WTC11 (cell line): ENCODE measurements at regions not wholly inside any gene's neighbourhood (a gene's known extent, or its start where the extent isn't known, plus 50 kb on each side); places are given as distances from the start of the nearest gene placed in this dataset.

Experiments
- ATAC-seq: fragments of 200-7000 bp; cut with Tn5 transposase; 2 replicates; pipeline ENCODE4 v1.10.0; 2021; ENCODE audit warnings: mild to moderate bottlenecking, moderate library complexity
- CTCF ChIA-PET: fragments of 300-600 bp; sonication (Branson Sonifier 250); formaldehyde crosslinking; loops from one replicate; lab custom pipeline; 2021; ENCODE audit warnings: antibody characterized with exemption; lab: Charles Lee
- POLR2A ChIA-PET: fragments of 350-600 bp; sonication (Branson Sonifier 250); formaldehyde crosslinking; loops from one replicate; lab custom pipeline; 2021; ENCODE audit warnings: antibody characterized with exemption; lab: Charles Lee
- DNase-seq: peaks from one replicate; pipeline ENCODE4 v3.0.0; 2021; ENCODE audit warnings: low spot score
- H3K27ac Mint-ChIP-seq: 2 replicates; pipeline ENCODE4 v1.8.0; 2021; ENCODE audit warnings: mixed read lengths
- H3K27me3 Mint-ChIP-seq: 2 replicates; pipeline ENCODE4 v1.8.0; 2021; ENCODE audit warnings: low read depth, mild to moderate bottlenecking, moderate library complexity, mixed read lengths
- H3K36me3 Mint-ChIP-seq: 2 replicates; pipeline ENCODE4 v1.8.0; 2021; ENCODE audit warnings: mixed read lengths
- H3K4me1 Mint-ChIP-seq: 2 replicates; pipeline ENCODE4 v1.8.0; 2022; ENCODE audit warnings: mixed read lengths
- H3K4me3 Mint-ChIP-seq: 2 replicates; pipeline ENCODE4 v1.8.0; 2021; ENCODE audit warnings: mild to moderate bottlenecking, moderate library complexity, mixed read lengths
- H3K9me3 Mint-ChIP-seq: 2 replicates; pipeline ENCODE4 v1.8.0; 2021; ENCODE audit warnings: mixed read lengths
- ARID4B ChIP-seq: sonication (generic); formaldehyde crosslinking; IDR thresholded peaks from 2 replicates; pipeline ENCODE4 v1.8.0; 2023; ENCODE audit warnings: missing genetic modification reagents, mild to moderate bottlenecking, borderline replicate concordance
- ATF1 ChIP-seq: sonication (generic); formaldehyde crosslinking; IDR thresholded peaks from 2 replicates; pipeline ENCODE4 v1.8.1; 2023; ENCODE audit warnings: mild to moderate bottlenecking, moderate library complexity, missing genetic modification reagents
- ATF3 ChIP-seq: sonication (generic); formaldehyde crosslinking; conservative IDR thresholded peaks from 2 replicates; pipeline ENCODE4 v1.8.1; 2022; ENCODE audit warnings: mild to moderate bottlenecking, missing genetic modification reagents
- ELF4 ChIP-seq: sonication (generic); formaldehyde crosslinking; IDR thresholded peaks from 2 replicates; pipeline ENCODE4 v1.8.1; 2022; ENCODE audit warnings: low read depth, mild to moderate bottlenecking, moderate library complexity, missing genetic modification reagents
- GABPB1 ChIP-seq: sonication (generic); formaldehyde crosslinking; IDR thresholded peaks from 2 replicates; pipeline ENCODE4 v1.8.1; 2023; ENCODE audit warnings: mild to moderate bottlenecking, missing genetic modification reagents
- GTF2I ChIP-seq: fragments of 250-450 bp; sonication (Bioruptor Pico); conservative IDR thresholded peaks from 2 replicates; pipeline ENCODE4 v1.4.0; 2021; ENCODE audit warnings: mild to moderate bottlenecking
- IRF1 ChIP-seq: sonication (generic); formaldehyde crosslinking; IDR thresholded peaks from 2 replicates; pipeline ENCODE4 v1.8.0; 2023; ENCODE audit warnings: missing genetic modification reagents
- MYBL2 ChIP-seq: sonication (generic); formaldehyde crosslinking; IDR thresholded peaks from 2 replicates; pipeline ENCODE4 v1.8.1; 2023; ENCODE audit warnings: mild to moderate bottlenecking, moderate library complexity, missing genetic modification reagents
- NFATC4 ChIP-seq: fragments of 250-450 bp; sonication (Bioruptor Pico); IDR thresholded peaks from 2 replicates; pipeline ENCODE4 v1.9.0; 2021; ENCODE audit warnings: mild to moderate bottlenecking
- NFE2L1 ChIP-seq: sonication (generic); formaldehyde crosslinking; IDR thresholded peaks from 2 replicates; pipeline ENCODE4 v1.8.1; 2023; ENCODE audit warnings: missing genetic modification reagents
- NR3C1 ChIP-seq: sonication (generic); formaldehyde crosslinking; conservative IDR thresholded peaks from 2 replicates; pipeline ENCODE4 v1.8.1; 2023; ENCODE audit warnings: low read depth, mild to moderate bottlenecking, missing genetic modification reagents
- OVOL2 ChIP-seq: fragments of 250-450 bp; sonication (Bioruptor Pico); IDR thresholded peaks from 2 replicates; pipeline ENCODE4 v1.9.0; 2021; ENCODE audit warnings: mild to moderate bottlenecking, borderline replicate concordance
- TEAD1 ChIP-seq: sonication (generic); formaldehyde crosslinking; IDR thresholded peaks from 2 replicates; pipeline ENCODE4 v1.8.0; 2022; ENCODE audit warnings: mild to moderate bottlenecking, missing genetic modification reagents
- USF2 ChIP-seq: sonication (generic); formaldehyde crosslinking; IDR thresholded peaks from 2 replicates; pipeline ENCODE4 v1.8.1; 2023; ENCODE audit warnings: mild to moderate bottlenecking, missing genetic modification reagents, moderate library complexity
- ZMAT4 ChIP-seq: fragments of 250-450 bp; sonication (Bioruptor Pico); IDR thresholded peaks from 2 replicates; pipeline ENCODE4 v1.9.0; 2021; ENCODE audit warnings: mild to moderate bottlenecking
- ZNF232 ChIP-seq: sonication (generic); formaldehyde crosslinking; IDR thresholded peaks from 2 replicates; pipeline ENCODE4 v1.8.0; 2022; ENCODE audit warnings: mild to moderate bottlenecking, missing genetic modification reagents
- ZNF263 ChIP-seq: sonication (generic); formaldehyde crosslinking; IDR thresholded peaks from 2 replicates; pipeline ENCODE4 v1.8.1; 2022; ENCODE audit warnings: low read depth, mild to moderate bottlenecking, moderate library complexity, missing genetic modification reagents
- TF ChIP-seq, protein P1 (sequence below): sonication (generic); formaldehyde crosslinking; IDR thresholded peaks from 2 replicates; pipeline ENCODE4 v1.8.0; 2022; ENCODE audit warnings: mild to moderate bottlenecking, missing genetic modification reagents
- TF ChIP-seq, protein P2 (sequence below): sonication (generic); formaldehyde crosslinking; IDR thresholded peaks from 2 replicates; pipeline ENCODE4 v1.8.1; 2023; ENCODE audit warnings: mild to moderate bottlenecking, missing genetic modification reagents, borderline replicate concordance
- TF ChIP-seq, protein P3 (sequence below): sonication (generic); formaldehyde crosslinking; IDR thresholded peaks from 2 replicates; pipeline ENCODE4 v1.8.0; 2023; ENCODE audit warnings: mild to moderate bottlenecking, missing genetic modification reagents

- ChIA-PET POLR2A (no interaction called here), CTCF (interaction anchor here (2.9 to 3.9 kb wide), 2 partner anchors 10 to 806 kb away, joined by 9 to 16 read pairs; no protein-coding TSS in a partner anchor)
- Mint-ChIP-seq H3K4me1 (peaks cover 27% of the 10 kb centered on the region), H3K27ac (peak overlapping the region; percentile 84), H3K36me3 (no peaks in the 10 kb centered on the region; the same call in 1 of the 2 replicates), H3K27me3 (no peaks in the 10 kb centered on the region; the same call in 1 of the 2 replicates), H3K4me3 (no peak overlapping the region), H3K9me3 (peaks cover 17% of the 10 kb centered on the region)
- DNase-seq (no peak), ATAC-seq (peak; percentile 44; the same call in 1 of the 2 replicates)
- TF ChIP-seq MYBL2 (CRISPR knock-in tag) (no peak), ATF1 (CRISPR knock-in tag) (no peak), ZNF232 (CRISPR knock-in tag) (no peak)
Measured at GRCh38 chr9:108271236-108271635, 584.5 kb downstream of the ACTL7B start.

DNA sequence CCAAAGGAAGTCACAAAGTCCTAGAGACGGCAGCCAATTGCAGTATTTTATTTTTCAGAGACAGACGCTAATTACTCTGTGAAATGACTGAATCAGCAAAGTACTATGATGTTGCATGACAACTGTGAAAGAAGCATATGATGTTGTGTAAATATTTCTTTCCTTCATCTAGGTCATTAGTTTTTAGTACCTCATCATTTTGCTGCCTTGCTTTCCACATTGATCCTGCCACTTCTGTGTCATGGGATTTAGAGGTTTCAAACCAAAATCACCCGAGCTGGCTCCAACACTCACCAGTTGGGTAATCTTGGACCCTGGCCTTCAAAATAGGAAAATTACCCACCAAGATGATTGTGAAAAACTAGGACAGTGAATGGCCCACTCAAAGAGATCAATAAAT is 585.2 kb downstream of the ACTL7B start:
- no peaks in the 10 kb centered on the region; the same call in 1 of the 2 replicates for H3K27me3 Mint-ChIP-seq

More for the DNA sequence above, 585.2 kb downstream of the ACTL7B start:
- no peaks in the 10 kb centered on the region; the same call in 1 of the 2 replicates for H3K36me3 Mint-ChIP-seq
- ATAC-seq (no peak), DNase-seq (no peak)
- no peak overlapping the region for H3K27ac Mint-ChIP-seq
- ChIA-PET POLR2A (no interaction called here), CTCF (interaction anchor here (2.9 to 3.9 kb wide), 2 partner anchors 11 to 805 kb away, joined by 9 to 16 read pairs; no protein-coding TSS in a partner anchor)
- peaks cover 22% of the 10 kb centered on the region for H3K9me3 Mint-ChIP-seq
- H3K4me3 Mint-ChIP-seq: no peak overlapping the region
- H3K4me1 Mint-ChIP-seq: peaks cover 27% of the 10 kb centered on the region
- TF ChIP-seq ARID4B (CRISPR knock-in tag) (no peak), ZMAT4 (no peak), USF2 (no peak), NFE2L1 (no peak), ZNF263 (CRISPR knock-in tag) (no peak), GABPB1 (CRISPR knock-in tag) (no peak), GTF2I (CRISPR knock-in tag) (no peak), IRF1 (CRISPR knock-in tag) (no peak), OVOL2 (CRISPR knock-in tag) (no peak), TEAD1 (no peak), NFATC4 (CRISPR knock-in tag) (no peak), ATF3 (CRISPR knock-in tag) (no peak), NR3C1 (no peak), ELF4 (CRISPR knock-in tag) (no peak)
- TF ChIP-seq, protein P1, sequence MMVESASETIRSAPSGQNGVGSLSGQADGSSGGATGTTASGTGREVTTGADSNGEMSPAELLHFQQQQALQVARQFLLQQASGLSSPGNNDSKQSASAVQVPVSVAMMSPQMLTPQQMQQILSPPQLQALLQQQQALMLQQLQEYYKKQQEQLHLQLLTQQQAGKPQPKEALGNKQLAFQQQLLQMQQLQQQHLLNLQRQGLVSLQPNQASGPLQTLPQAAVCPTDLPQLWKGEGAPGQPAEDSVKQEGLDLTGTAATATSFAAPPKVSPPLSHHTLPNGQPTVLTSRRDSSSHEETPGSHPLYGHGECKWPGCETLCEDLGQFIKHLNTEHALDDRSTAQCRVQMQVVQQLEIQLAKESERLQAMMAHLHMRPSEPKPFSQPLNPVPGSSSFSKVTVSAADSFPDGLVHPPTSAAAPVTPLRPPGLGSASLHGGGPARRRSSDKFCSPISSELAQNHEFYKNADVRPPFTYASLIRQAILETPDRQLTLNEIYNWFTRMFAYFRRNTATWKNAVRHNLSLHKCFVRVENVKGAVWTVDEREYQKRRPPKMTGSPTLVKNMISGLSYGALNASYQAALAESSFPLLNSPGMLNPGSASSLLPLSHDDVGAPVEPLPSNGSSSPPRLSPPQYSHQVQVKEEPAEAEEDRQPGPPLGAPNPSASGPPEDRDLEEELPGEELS (CRISPR knock-in tag): no peak
- TF ChIP-seq, protein P2, sequence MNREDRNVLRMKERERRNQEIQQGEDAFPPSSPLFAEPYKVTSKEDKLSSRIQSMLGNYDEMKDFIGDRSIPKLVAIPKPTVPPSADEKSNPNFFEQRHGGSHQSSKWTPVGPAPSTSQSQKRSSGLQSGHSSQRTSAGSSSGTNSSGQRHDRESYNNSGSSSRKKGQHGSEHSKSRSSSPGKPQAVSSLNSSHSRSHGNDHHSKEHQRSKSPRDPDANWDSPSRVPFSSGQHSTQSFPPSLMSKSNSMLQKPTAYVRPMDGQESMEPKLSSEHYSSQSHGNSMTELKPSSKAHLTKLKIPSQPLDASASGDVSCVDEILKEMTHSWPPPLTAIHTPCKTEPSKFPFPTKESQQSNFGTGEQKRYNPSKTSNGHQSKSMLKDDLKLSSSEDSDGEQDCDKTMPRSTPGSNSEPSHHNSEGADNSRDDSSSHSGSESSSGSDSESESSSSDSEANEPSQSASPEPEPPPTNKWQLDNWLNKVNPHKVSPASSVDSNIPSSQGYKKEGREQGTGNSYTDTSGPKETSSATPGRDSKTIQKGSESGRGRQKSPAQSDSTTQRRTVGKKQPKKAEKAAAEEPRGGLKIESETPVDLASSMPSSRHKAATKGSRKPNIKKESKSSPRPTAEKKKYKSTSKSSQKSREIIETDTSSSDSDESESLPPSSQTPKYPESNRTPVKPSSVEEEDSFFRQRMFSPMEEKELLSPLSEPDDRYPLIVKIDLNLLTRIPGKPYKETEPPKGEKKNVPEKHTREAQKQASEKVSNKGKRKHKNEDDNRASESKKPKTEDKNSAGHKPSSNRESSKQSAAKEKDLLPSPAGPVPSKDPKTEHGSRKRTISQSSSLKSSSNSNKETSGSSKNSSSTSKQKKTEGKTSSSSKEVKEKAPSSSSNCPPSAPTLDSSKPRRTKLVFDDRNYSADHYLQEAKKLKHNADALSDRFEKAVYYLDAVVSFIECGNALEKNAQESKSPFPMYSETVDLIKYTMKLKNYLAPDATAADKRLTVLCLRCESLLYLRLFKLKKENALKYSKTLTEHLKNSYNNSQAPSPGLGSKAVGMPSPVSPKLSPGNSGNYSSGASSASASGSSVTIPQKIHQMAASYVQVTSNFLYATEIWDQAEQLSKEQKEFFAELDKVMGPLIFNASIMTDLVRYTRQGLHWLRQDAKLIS (CRISPR knock-in tag): no peak
- TF ChIP-seq, protein P3, sequence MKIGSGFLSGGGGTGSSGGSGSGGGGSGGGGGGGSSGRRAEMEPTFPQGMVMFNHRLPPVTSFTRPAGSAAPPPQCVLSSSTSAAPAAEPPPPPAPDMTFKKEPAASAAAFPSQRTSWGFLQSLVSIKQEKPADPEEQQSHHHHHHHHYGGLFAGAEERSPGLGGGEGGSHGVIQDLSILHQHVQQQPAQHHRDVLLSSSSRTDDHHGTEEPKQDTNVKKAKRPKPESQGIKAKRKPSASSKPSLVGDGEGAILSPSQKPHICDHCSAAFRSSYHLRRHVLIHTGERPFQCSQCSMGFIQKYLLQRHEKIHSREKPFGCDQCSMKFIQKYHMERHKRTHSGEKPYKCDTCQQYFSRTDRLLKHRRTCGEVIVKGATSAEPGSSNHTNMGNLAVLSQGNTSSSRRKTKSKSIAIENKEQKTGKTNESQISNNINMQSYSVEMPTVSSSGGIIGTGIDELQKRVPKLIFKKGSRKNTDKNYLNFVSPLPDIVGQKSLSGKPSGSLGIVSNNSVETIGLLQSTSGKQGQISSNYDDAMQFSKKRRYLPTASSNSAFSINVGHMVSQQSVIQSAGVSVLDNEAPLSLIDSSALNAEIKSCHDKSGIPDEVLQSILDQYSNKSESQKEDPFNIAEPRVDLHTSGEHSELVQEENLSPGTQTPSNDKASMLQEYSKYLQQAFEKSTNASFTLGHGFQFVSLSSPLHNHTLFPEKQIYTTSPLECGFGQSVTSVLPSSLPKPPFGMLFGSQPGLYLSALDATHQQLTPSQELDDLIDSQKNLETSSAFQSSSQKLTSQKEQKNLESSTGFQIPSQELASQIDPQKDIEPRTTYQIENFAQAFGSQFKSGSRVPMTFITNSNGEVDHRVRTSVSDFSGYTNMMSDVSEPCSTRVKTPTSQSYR (CRISPR knock-in tag): no peak
